H1 (cell line): ENCODE measurements at regions not wholly inside any gene's neighbourhood (a gene's known extent, or its start where the extent isn't known, plus 50 kb on each side); places are given as distances from the start of the nearest gene placed in this dataset.

ENCODE experiments used
- BRCA1 ChIP-seq: IDR thresholded peaks from 2 replicates; pipeline ENCODE4 v1.6.1; 2012; ENCODE audit warnings: low read depth, low read length, improper control_type of control experiment
- CTCF ChIP-seq, 3 experiments: IDR thresholded peaks; 1 replicate in 2 of 3; 2 replicates in 1 of 3; pipeline versions ENCODE4 v1.5.1 to v1.6.1; 2011; ENCODE audit warnings: low read length in 3 of 3, mild to moderate bottlenecking in 3 of 3, inconsistent platforms in 2 of 3, low read depth in 1 of 3, moderate library complexity in 1 of 3; ENCODE audit not compliant: insufficient read depth in 1 of 3; ENCODE audit errors: control extremely low read depth in 1 of 3
- EZH2 ChIP-seq: fragments of 200-600 bp; sonication (generic); IDR thresholded peaks from 2 replicates; pipeline ENCODE4 v1.7.1; 2012; ENCODE audit warnings: low read depth, mild to moderate bottlenecking, moderate library complexity, low read length, inconsistent platforms; ENCODE audit not compliant: severe bottlenecking
- JUND ChIP-seq: IDR thresholded peaks from 2 replicates; pipeline ENCODE4 v1.6.1; 2011; ENCODE audit warnings: mild to moderate bottlenecking, improper control_type of control experiment, low read length
- NRF1 ChIP-seq: IDR thresholded peaks from 2 replicates; pipeline ENCODE4 v1.6.1; 2011; ENCODE audit warnings: mild to moderate bottlenecking, low read depth, low read length, improper control_type of control experiment
- POLR2A ChIP-seq, 2 experiments: IDR thresholded peaks; 1 replicate in 1 of 2; 2 replicates in 1 of 2; pipeline ENCODE4 v1.6.1; 2011; ENCODE audit warnings: low read depth in 2 of 2, low read length in 2 of 2, mild to moderate bottlenecking in 2 of 2; ENCODE audit errors: control extremely low read depth in 1 of 2
- RAD21 ChIP-seq, 2 experiments: IDR thresholded peaks in 1 of 2; conservative IDR thresholded peaks in 1 of 2; 2 replicates each; pipeline ENCODE4 v1.6.1; 2011; ENCODE audit warnings: low read depth in 2 of 2, low read length in 2 of 2, improper control_type of control experiment in 1 of 2, inconsistent platforms in 1 of 2, mild to moderate bottlenecking in 1 of 2, moderate library complexity in 1 of 2
- RBBP5 ChIP-seq: IDR thresholded peaks from 2 replicates; pipeline ENCODE4 v1.7.1; 2012; ENCODE audit warnings: low read depth, mild to moderate bottlenecking, inconsistent platforms, low read length, moderate library complexity, borderline replicate concordance
- SAP30 ChIP-seq: fragments of 300-600 bp; sonication (generic); IDR thresholded peaks from 2 replicates; pipeline ENCODE4 v1.7.1; 2012; ENCODE audit warnings: low read length, moderate library complexity, mild to moderate bottlenecking, inconsistent platforms; ENCODE audit not compliant: insufficient read depth, insufficient replicate concordance
- SP1 ChIP-seq: IDR thresholded peaks from 2 replicates; pipeline ENCODE4 v1.6.1; 2011; ENCODE audit warnings: low read depth, low read length
- TEAD4 ChIP-seq: IDR thresholded peaks from 2 replicates; pipeline ENCODE4 v1.6.1; 2012; ENCODE audit warnings: low read depth, low read length, inconsistent platforms, mixed read lengths
- YY1 ChIP-seq: IDR thresholded peaks from 2 replicates; pipeline ENCODE4 v1.6.1; 2011; ENCODE audit warnings: low read depth, mild to moderate bottlenecking, low read length

GRCh38 chr6:111997078-111997852, 56.6 kb upstream of the CCN6 start:
- no peak for TF ChIP-seq BRCA1
- TF ChIP-seq CTCF (IDR thresholded peaks at IDR 0.05; ENCODE audit: control extremely low read depth in 1 of 3, insufficient read depth in 1 of 3, low read depth in 1 of 3, low read length in 3 of 3), result peak; percentile 82 to 93 (median 92)
- no peak for TF ChIP-seq NRF1
- no peak for TF ChIP-seq SP1
- no peak for TF ChIP-seq EZH2
- no peak for TF ChIP-seq RBBP5
- no peak for TF ChIP-seq TEAD4
- 0 out of 2 replicates have a peak, but pooled peaks have one; percentile 25 for TF ChIP-seq JUND
- peak; percentile 48; the same call in 1 of the 2 replicates for TF ChIP-seq YY1
- TF ChIP-seq SAP30, result no peak
- TF ChIP-seq POLR2A (IDR thresholded peaks at IDR 0.05; ENCODE audit: control extremely low read depth in 1 of 2, low read depth in 2 of 2, low read length in 2 of 2), result no peak
- peak; percentile 100 for TF ChIP-seq RAD21 (IDR thresholded peaks at IDR 0.05 in 1 of 2, conservative IDR thresholded peaks at IDR 0.05 in 1 of 2; ENCODE audit: low read depth in 2 of 2, low read length in 2 of 2)
